Erythroblast (primary cell): ENCODE measurements at regions not wholly inside any gene's neighbourhood (a gene's known extent, or its start where the extent isn't known, plus 50 kb on each side); places are given as distances from the start of the nearest gene placed in this dataset.

Experiments
- GATA1 ChIP-seq: IDR thresholded peaks from 2 replicates; pipeline ENCODE4 v1.6.1; 2011; ENCODE audit warnings: low read depth, mild to moderate bottlenecking, control low read depth, low read length, moderate library complexity
- POLR2A ChIP-seq: IDR thresholded peaks from 2 replicates; pipeline ENCODE4 v1.6.1; 2011; ENCODE audit warnings: mild to moderate bottlenecking, low read length

GRCh38 chr9:135385793-135386192 lies 93.8 kb upstream of the PPP1R26 start:
- TF ChIP-seq POLR2A (no peak), GATA1 (no peak)
